ENCODE measurements at regions not wholly inside any gene's neighbourhood (a gene's known extent, or its start where the extent isn't known, plus 50 kb on each side); places are given as distances from the start of the nearest gene placed in this dataset.

- no peak for TF ChIP-seq TARDBP (IDR thresholded peaks at IDR 0.05; ENCODE audit: borderline replicate concordance)
These were observed 614.0 kb upstream of the LCORL start (continued) for GRCh38 chr4:18635531-18635930.

- in situ Hi-C loops (cut with MboI), result no loop called here
These were observed 610.0 kb upstream of the LCORL start for GRCh38 chr4:18631586-18631985.

More at GRCh38 chr4:18631586-18631985, 610.0 kb upstream of the LCORL start:
- POLR2A ChIA-PET, result no interaction called here
- Histone ChIP-seq H3K27me3 (replicated peaks in 1 of 2; ENCODE audit: control insufficient read depth in 2 of 2, insufficient read depth in 2 of 2, low read length in 1 of 2) (no peaks in the 10 kb centered on the region), H3K9me3 (replicated peaks; ENCODE audit: control insufficient read depth, insufficient read depth, low read length) (no peaks in the 10 kb centered on the region; the same call in 2 of the 3 replicates), H3K4me2 (ENCODE audit: control insufficient read depth, insufficient read depth) (no peak overlapping the region), H3K36me3 (ENCODE audit: control insufficient read depth in 2 of 2, insufficient read depth in 2 of 2, low read length in 1 of 2) (no peaks in the 10 kb centered on the region), H4K20me1 (ENCODE audit: control insufficient read depth, insufficient read depth) (no peaks in the 10 kb centered on the region), H3K27ac (ENCODE audit: control insufficient read depth, insufficient read depth) (no peak overlapping the region), H3K9ac (ENCODE audit: control insufficient read depth, insufficient read depth, low read length) (no peak overlapping the region), H3K4me1 (ENCODE audit: control insufficient read depth, insufficient read depth, low read length) (no peaks in the 10 kb centered on the region), H3K4me3 (no peak overlapping the region), H3K79me2 (ENCODE audit: control insufficient read depth, insufficient read depth, low read length) (no peaks in the 10 kb centered on the region), H2AFZ (ENCODE audit: control insufficient read depth, low read depth, low read length) (no peak overlapping the region)
- FAIRE-seq, result no peak
- intact Hi-C loops (cut with micrococcal nuclease; ENCODE audit: unreplicated experiment), result no loop called here
- SMC1A ChIA-PET (ENCODE audit: uncharacterized antibody, unreplicated experiment), result no interaction called here
- RAD21 ChIA-PET (ENCODE audit: unreplicated experiment), result no interaction called here
- no peak for TF ChIP-seq MTA2 (IDR thresholded peaks at IDR 0.05; ENCODE audit: low read depth)
- TF ChIP-seq FOXK2 (IDR thresholded peaks at IDR 0.05), result no peak
- no peak for TF ChIP-seq E4F1 (IDR thresholded peaks at IDR 0.05; ENCODE audit: borderline replicate concordance, partially characterized antibody)
- no peak for TF ChIP-seq YBX1 (IDR thresholded peaks at IDR 0.05)
- no peak for TF ChIP-seq TARDBP (IDR thresholded peaks at IDR 0.05; ENCODE audit: borderline replicate concordance)
- no peak for TF ChIP-seq RB1 (IDR thresholded peaks at IDR 0.05; ENCODE audit: borderline replicate concordance)
- TF ChIP-seq ZSCAN29 (IDR thresholded peaks at IDR 0.05), result no peak
- no peak for TF ChIP-seq MXI1 (IDR thresholded peaks at IDR 0.05; ENCODE audit: low read depth, low read length)
- TF ChIP-seq TBL1XR1 (IDR thresholded peaks at IDR 0.05; ENCODE audit: low read depth, low read length), result no peak
- no peak for TF ChIP-seq ZZZ3 (IDR thresholded peaks at IDR 0.05; ENCODE audit: control insufficient read depth, insufficient read length, low read depth)
- no peak for TF ChIP-seq ZBTB33 (IDR thresholded peaks at IDR 0.05)
- CTCF ChIA-PET, result no interaction called here
- no peak for ATAC-seq
- DNase-seq (ENCODE audit: low read depth, low spot score), result no peak
- BruUV-seq (replicated peaks), result no TSS peak

Data from GM12878 (cell line).